Eye (tissue), 1 donor: ENCODE measurements at regions not wholly inside any gene's neighbourhood (a gene's known extent, or its start where the extent isn't known, plus 50 kb on each side); places are given as distances from the start of the nearest gene placed in this dataset.

Experiments
- DNase-seq: peaks from one replicate; pipeline ENCODE4 v3.0.0-alpha.2; 2015

- no peak for DNase-seq
Observed at GRCh38 chr14:34004881-34005280, 54.0 kb upstream of the EGLN3 start.

DNA sequence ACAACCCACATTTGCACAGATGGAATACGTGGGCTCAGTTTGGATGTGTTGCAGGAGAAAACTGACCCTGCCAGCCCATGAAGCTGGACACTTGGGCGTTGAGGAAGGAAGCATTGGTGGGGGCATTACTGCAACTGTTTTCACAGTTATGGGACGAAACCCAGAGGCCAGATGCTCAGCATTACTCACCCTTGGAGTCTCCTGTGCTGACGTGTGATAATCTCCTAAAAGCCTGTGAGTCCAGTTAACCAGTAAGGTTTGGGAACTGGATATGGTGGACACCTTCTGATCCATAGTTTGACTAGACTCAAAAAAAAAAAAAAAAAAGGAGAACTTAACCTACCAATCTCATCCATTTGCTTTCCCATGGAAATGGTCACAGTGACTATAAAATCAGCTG lies 52.8 kb upstream of the EGLN3 start:
- no peak for DNase-seq

DNA sequence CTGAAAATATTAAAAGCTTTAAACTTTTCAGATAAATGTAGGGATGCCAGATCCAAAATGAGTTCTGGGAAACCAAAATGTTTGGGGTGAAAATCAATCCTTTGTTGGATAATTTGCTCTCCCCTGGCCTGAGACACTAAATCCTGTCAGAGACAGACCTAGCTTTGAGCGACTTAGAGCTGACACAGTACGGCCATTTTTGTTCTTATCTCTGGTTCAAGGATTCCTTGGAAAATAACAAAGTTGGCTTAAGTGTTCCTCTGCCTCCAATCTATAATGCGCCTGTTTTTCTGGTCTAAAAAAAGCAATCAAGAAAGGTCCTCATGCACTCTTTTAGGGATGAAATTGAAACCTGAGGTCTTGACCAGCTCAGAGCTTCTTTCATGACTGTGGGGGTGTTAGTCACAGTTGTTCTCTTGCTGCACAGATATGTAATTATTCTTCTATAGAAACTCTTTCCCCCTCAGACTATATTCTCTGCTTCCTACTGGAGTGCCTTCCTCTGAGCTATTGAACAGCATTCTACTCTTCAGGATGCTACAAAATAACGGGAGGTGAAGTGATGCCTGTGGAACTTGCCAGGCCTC lies 52.3 kb upstream of the EGLN3 start:
- DNase-seq, result no peak
